ENCODE measurements at regions not wholly inside any gene's neighbourhood (a gene's known extent, or its start where the extent isn't known, plus 50 kb on each side); places are given as distances from the start of the nearest gene placed in this dataset.

DNA sequence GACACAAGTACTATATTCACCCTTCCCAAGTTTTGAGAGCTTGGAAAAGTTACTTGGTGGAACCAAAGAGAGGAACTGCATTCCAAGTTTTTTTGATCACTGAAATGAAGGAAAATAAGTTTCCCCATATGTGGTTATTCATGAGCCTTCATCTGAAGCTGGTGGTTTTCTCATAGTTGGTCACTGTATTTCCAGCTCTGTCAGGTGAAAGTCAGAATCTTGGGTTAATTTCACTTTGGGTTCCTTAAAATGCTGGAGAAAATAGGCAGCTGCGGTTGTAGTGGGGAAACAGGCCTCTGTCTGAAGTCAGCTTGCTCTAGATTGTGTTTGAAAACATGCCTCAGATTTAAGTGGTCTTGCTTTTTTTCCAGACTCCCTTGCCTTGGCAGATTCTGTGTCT lies 200.5 kb downstream of the HRH4 start:
- Mint-ChIP-seq H3K9me3 (no peaks in the 10 kb centered on the region), H3K27ac (no peak overlapping the region)

DNA sequence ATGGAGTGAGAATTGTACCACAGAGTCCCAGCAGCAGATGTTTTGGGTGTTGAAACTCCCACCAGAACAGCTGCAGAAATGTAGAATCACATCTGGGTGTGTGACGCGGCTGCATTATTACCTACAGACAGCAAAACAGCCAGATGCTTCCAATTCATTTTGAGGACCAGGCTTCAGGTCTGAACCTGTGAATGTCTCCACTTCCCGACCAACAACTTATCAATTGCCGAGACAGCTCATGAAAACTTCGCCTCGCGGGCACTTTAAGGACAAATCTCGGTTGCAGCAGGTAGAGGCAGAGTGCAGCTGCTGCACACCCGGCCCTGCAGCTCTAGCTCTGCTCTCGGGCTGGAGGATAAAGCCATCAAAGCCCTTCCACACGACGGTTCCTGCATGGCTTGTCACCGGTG lies 202.0 kb downstream of the HRH4 start:
- TF ChIP-seq, protein P1, sequence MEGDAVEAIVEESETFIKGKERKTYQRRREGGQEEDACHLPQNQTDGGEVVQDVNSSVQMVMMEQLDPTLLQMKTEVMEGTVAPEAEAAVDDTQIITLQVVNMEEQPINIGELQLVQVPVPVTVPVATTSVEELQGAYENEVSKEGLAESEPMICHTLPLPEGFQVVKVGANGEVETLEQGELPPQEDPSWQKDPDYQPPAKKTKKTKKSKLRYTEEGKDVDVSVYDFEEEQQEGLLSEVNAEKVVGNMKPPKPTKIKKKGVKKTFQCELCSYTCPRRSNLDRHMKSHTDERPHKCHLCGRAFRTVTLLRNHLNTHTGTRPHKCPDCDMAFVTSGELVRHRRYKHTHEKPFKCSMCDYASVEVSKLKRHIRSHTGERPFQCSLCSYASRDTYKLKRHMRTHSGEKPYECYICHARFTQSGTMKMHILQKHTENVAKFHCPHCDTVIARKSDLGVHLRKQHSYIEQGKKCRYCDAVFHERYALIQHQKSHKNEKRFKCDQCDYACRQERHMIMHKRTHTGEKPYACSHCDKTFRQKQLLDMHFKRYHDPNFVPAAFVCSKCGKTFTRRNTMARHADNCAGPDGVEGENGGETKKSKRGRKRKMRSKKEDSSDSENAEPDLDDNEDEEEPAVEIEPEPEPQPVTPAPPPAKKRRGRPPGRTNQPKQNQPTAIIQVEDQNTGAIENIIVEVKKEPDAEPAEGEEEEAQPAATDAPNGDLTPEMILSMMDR (IDR thresholded peaks at IDR 0.05), result no peak
- Mint-ChIP-seq H3K27ac (no peak overlapping the region), H3K36me3 (ENCODE audit: low read depth) (no peaks in the 10 kb centered on the region), H3K4me3 (no peak overlapping the region), H3K9me3 (no peaks in the 10 kb centered on the region; the same call in 1 of the 2 replicates), H3K4me1 (ENCODE audit: low read depth) (no peaks in the 10 kb centered on the region), H3K27me3 (ENCODE audit: insufficient read depth) (peaks cover 14% of the 10 kb centered on the region; the same call in 1 of the 2 replicates)
- no peak for DNase-seq

More for the DNA sequence above, 200.5 kb downstream of the HRH4 start:
- Mint-ChIP-seq H3K4me1 (ENCODE audit: low read depth) (no peaks in the 10 kb centered on the region), H3K36me3 (ENCODE audit: low read depth) (no peaks in the 10 kb centered on the region), H3K27me3 (ENCODE audit: insufficient read depth) (peaks cover 10% of the 10 kb centered on the region; the same call in 1 of the 2 replicates), H3K4me3 (no peak overlapping the region)
- TF ChIP-seq, protein P1 (IDR thresholded peaks at IDR 0.05), result no peak
- DNase-seq, result no peak

DNA sequence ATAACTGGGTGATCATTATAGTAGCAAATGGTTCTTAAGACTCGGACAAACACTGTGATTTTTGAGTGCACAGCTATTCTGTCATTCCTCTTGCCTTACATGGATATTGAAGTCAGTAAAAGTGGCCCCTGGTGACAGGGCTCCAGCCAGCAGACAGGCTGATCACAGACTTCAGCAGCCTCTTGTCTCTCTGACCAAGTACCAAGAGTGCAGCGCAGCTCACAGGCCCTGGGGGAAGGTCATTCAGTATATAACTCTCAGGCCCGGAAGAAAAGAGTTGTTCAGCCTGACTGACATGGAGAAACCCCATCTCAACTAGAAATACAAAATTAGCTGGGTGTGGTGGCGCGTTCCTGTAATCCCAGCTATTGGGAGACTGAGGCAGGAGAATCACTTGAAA lies 202.6 kb downstream of the HRH4 start:
- Mint-ChIP-seq H3K4me1 (ENCODE audit: low read depth) (no peaks in the 10 kb centered on the region), H3K9me3 (no peaks in the 10 kb centered on the region; the same call in 1 of the 2 replicates), H3K27ac (no peak overlapping the region), H3K27me3 (ENCODE audit: insufficient read depth) (peaks cover 12% of the 10 kb centered on the region; the same call in 1 of the 2 replicates), H3K4me3 (no peak overlapping the region), H3K36me3 (ENCODE audit: low read depth) (no peaks in the 10 kb centered on the region)
- TF ChIP-seq, protein P1 (IDR thresholded peaks at IDR 0.05), result no peak
- no peak for DNase-seq

GRCh38 chr18:24669015-24669414 lies 208.6 kb downstream of the HRH4 start:
- Mint-ChIP-seq H3K27me3 (ENCODE audit: insufficient read depth) (peaks cover 7% of the 10 kb centered on the region; the same call in 1 of the 2 replicates), H3K9me3 (no peaks in the 10 kb centered on the region; the same call in 1 of the 2 replicates), H3K36me3 (ENCODE audit: low read depth) (no peaks in the 10 kb centered on the region), H3K27ac (no peak overlapping the region), H3K4me3 (no peak overlapping the region), H3K4me1 (ENCODE audit: low read depth) (no peaks in the 10 kb centered on the region)
- TF ChIP-seq, protein P1 (IDR thresholded peaks at IDR 0.05), result no peak
- no peak for DNase-seq

GRCh38 chr18:24669502-24669901 lies 209.1 kb downstream of the HRH4 start:
- TF ChIP-seq, protein P1 (IDR thresholded peaks at IDR 0.05), result no peak
- no peak overlapping the region for H3K27ac Mint-ChIP-seq
- no peaks in the 10 kb centered on the region for H3K4me1 Mint-ChIP-seq (ENCODE audit: low read depth)
- H3K4me3 Mint-ChIP-seq, result no peak overlapping the region
- no peaks in the 10 kb centered on the region; the same call in 1 of the 2 replicates for H3K9me3 Mint-ChIP-seq
- no peak for DNase-seq
- peaks cover 6% of the 10 kb centered on the region; the same call in 1 of the 2 replicates for H3K27me3 Mint-ChIP-seq (ENCODE audit: insufficient read depth)
- no peaks in the 10 kb centered on the region for H3K36me3 Mint-ChIP-seq (ENCODE audit: low read depth)

Measured in HFFc6 (cell line).